ENCODE measurements at regions not wholly inside any gene's neighbourhood (a gene's known extent, or its start where the extent isn't known, plus 50 kb on each side); places are given as distances from the start of the nearest gene placed in this dataset.

DNA sequence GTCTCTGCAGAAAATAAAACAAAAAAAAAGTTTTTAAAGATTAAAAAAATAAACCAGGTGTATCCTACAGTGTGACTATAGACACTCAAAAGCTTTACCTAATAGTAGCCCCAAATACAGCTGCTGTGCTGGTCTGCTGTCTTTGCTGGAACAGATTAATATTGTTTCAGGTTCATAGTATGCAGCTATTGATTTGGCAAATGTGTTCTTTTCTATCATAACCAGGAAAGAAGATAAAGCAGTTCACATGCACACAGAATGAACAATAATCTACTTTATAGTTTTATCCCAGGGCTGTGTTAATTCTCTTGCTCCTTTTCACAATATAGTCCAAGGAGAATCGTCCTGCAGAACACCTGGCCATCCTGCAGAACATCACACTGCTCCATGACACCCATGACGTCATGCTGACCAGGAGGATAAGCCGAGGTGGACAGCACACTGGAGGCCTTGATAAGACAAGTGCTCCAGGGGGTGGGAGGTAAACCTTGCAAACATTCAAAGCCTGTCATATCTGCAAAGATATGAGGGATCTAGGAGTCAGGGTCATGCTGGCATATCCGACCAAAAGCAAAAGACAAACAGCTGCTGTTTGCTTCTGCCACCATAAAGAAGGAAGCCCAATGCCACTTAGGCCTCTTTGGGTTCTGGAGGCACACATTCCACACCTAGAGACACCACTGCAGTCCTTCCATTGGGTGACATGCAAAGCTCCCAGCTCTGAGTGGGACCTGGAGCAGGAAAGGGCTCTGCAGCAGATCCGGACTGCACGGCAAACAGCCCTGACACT is 86.1 kb upstream of the SLC2A1 start:
- H3K56ac ChIP-seq (ENCODE audit: low read length) = no peak overlapping the region
- no peak overlapping the region for H3K23ac ChIP-seq (ENCODE audit: low read length)
- H2BK15ac ChIP-seq (replicated peaks; ENCODE audit: low read depth) = no peak overlapping the region
- DNase-seq = no peak
- H3K79me1 ChIP-seq (ENCODE audit: low read length) = no peaks in the 10 kb centered on the region
- H2BK120ac ChIP-seq (ENCODE audit: low read depth, low read length) = no peak overlapping the region
- no peak overlapping the region for H3K18ac ChIP-seq (ENCODE audit: low read length)
- H3K4me1 ChIP-seq (ENCODE audit: control insufficient read depth, low read depth, low read length) = no peaks in the 10 kb centered on the region
- H3K79me2 ChIP-seq (ENCODE audit: control insufficient read depth, insufficient read depth, low read length) = no peaks in the 10 kb centered on the region
- no peak overlapping the region for H4K8ac ChIP-seq (ENCODE audit: low read depth, low read length)
- no peak overlapping the region for H2AK5ac ChIP-seq (ENCODE audit: low read length)
- no peak overlapping the region for H3K4me2 ChIP-seq (ENCODE audit: low read length)
- no peak overlapping the region for H3K4ac ChIP-seq (ENCODE audit: low read depth, low read length)
- no peak overlapping the region for H3K27ac ChIP-seq (ENCODE audit: low read depth, low read length)
- no peak overlapping the region for H2BK5ac ChIP-seq (ENCODE audit: low read length)
- no CpG with 5 or more reads among the region's 6 CpGs for WGBS (ENCODE audit: extremely low coverage, insufficient coverage, low lambda C conversion rate)
- no peak overlapping the region for H4K5ac ChIP-seq (ENCODE audit: low read length)
- no peaks in the 10 kb centered on the region for H3K27me3 ChIP-seq (ENCODE audit: insufficient read depth, low read length, poor library complexity)
- no peaks in the 10 kb centered on the region for H3K36me3 ChIP-seq (ENCODE audit: control insufficient read depth, insufficient read depth, low read length)
- no peak overlapping the region for H3K9ac ChIP-seq (ENCODE audit: low read length)
- no peak overlapping the region for H3K4me3 ChIP-seq (ENCODE audit: low read length)

DNA sequence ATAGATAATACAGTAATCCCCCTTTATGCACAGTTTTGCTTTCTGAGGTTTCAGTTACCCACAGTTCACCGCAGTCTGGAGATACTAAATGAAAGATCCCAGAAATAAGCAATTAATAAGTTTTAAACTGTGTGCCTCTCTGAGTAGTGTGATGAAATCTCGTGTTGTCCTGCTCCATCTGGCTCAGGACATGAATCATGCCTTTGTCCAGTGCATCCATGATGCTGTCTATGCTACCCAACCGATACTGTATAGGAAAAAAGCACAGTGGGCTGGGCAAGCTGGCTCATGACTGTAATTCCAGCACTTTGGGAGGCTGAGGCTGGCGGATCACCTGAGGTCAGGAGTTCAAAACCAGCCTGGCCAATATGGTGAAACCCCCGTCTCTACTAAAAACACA is 85.0 kb upstream of the SLC2A1 start:
- Histone ChIP-seq H4K5ac (ENCODE audit: low read length) (no peak overlapping the region), H3K36me3 (ENCODE audit: control insufficient read depth, insufficient read depth, low read length) (no peaks in the 10 kb centered on the region), H3K27me3 (ENCODE audit: insufficient read depth, low read length, poor library complexity) (no peaks in the 10 kb centered on the region), H3K4me1 (ENCODE audit: control insufficient read depth, low read depth, low read length) (peaks cover 2% of the 10 kb centered on the region), H3K4me2 (ENCODE audit: low read length) (no peak overlapping the region), H3K79me1 (ENCODE audit: low read length) (no peaks in the 10 kb centered on the region), H3K4me3 (ENCODE audit: low read length) (no peak overlapping the region), H2AK5ac (ENCODE audit: low read length) (no peak overlapping the region), H3K18ac (ENCODE audit: low read length) (no peak overlapping the region), H3K4ac (ENCODE audit: low read depth, low read length) (no peak overlapping the region), H3K9ac (ENCODE audit: low read length) (no peak overlapping the region), H2BK15ac (replicated peaks; ENCODE audit: low read depth) (no peak overlapping the region), H2BK5ac (ENCODE audit: low read length) (no peak overlapping the region), H3K56ac (ENCODE audit: low read length) (no peak overlapping the region), H2BK120ac (ENCODE audit: low read depth, low read length) (no peak overlapping the region), H3K23ac (ENCODE audit: low read length) (no peak overlapping the region), H4K8ac (ENCODE audit: low read depth, low read length) (no peak overlapping the region), H3K27ac (ENCODE audit: low read depth, low read length) (no peak overlapping the region), H3K79me2 (ENCODE audit: control insufficient read depth, insufficient read depth, low read length) (no peaks in the 10 kb centered on the region)
- no CpG with 5 or more reads among the region's 5 CpGs for WGBS (ENCODE audit: extremely low coverage, insufficient coverage, low lambda C conversion rate)
- DNase-seq = no peak

DNA sequence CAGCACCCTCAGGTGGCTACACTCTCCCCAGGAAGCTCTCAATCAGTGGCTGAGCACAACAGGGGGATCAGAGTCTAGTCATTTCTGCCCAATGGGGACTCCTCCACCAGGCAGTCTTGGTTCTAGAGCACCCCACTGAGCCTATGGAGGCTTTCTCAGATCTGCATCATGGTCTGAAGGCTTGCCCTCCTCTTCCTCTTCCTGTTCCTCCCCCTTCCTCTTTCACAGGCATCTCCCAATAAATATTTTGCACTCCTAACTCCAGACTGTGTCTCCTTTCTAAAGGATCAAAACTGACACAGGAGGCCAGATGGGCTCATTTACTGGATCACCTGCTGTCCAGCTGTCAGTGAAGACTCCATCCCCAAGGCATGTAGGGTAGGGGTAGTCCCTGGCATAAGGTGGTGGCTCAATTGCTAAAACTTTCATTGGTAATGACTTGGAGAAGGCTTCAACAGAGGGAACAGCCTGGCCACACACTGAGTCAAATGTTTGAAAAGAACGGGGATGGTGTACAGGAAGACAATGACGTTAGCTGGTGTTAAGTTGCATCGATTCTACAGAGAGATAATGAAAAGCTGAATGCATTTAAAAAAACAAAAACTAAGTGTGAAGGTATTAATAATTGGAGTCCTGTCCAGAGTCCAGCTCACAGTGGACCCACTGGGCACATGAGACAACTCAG is 84.2 kb upstream of the SLC2A1 start:
- no peak overlapping the region for H3K56ac ChIP-seq (ENCODE audit: low read length)
- no peak overlapping the region for H2BK15ac ChIP-seq (replicated peaks; ENCODE audit: low read depth)
- H3K23ac ChIP-seq (ENCODE audit: low read length) = no peak overlapping the region
- DNase-seq = no peak
- H3K27ac ChIP-seq (ENCODE audit: low read depth, low read length) = no peak overlapping the region
- H4K5ac ChIP-seq (ENCODE audit: low read length) = no peak overlapping the region
- no peaks in the 10 kb centered on the region for H3K79me1 ChIP-seq (ENCODE audit: low read length)
- H3K4me1 ChIP-seq (ENCODE audit: control insufficient read depth, low read depth, low read length) = peaks cover 2% of the 10 kb centered on the region
- H2BK5ac ChIP-seq (ENCODE audit: low read length) = no peak overlapping the region
- H3K4me2 ChIP-seq (ENCODE audit: low read length) = no peak overlapping the region
- WGBS (ENCODE audit: extremely low coverage, insufficient coverage, low lambda C conversion rate) = no CpG with 5 or more reads among the region's 3 CpGs
- no peak overlapping the region for H3K18ac ChIP-seq (ENCODE audit: low read length)
- H2AK5ac ChIP-seq (ENCODE audit: low read length) = no peak overlapping the region
- no peak overlapping the region for H3K4me3 ChIP-seq (ENCODE audit: low read length)
- no peaks in the 10 kb centered on the region for H3K27me3 ChIP-seq (ENCODE audit: insufficient read depth, low read length, poor library complexity)
- H3K79me2 ChIP-seq (ENCODE audit: control insufficient read depth, insufficient read depth, low read length) = no peaks in the 10 kb centered on the region
- no peaks in the 10 kb centered on the region for H3K36me3 ChIP-seq (ENCODE audit: control insufficient read depth, insufficient read depth, low read length)
- H3K9ac ChIP-seq (ENCODE audit: low read length) = no peak overlapping the region
- no peak overlapping the region for H2BK120ac ChIP-seq (ENCODE audit: low read depth, low read length)
- no peak overlapping the region for H3K4ac ChIP-seq (ENCODE audit: low read depth, low read length)
- no peak overlapping the region for H4K8ac ChIP-seq (ENCODE audit: low read depth, low read length)

DNA sequence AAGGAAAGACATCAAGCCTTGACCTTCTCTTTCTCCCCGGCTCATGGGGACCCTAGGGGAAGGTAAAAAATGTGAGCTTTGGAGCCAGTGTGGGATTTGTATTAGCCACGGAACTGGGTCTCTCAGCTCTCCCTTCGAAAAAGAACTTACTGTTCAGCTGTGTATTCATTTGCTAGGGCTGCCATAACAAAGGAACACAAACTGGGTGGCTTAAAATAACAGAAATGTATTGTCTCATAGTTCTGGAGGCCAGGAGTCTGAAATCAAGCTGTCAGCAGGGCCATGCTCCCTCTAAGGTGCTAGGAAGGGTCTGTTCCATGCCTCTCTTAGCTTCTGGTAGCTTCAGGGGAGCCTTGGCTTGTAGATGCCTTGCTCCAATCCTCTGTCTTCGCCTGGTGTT is 83.5 kb upstream of the SLC2A1 start:
- H3K4me3 ChIP-seq (ENCODE audit: low read length) = no peak overlapping the region
- H3K36me3 ChIP-seq (ENCODE audit: control insufficient read depth, insufficient read depth, low read length) = no peaks in the 10 kb centered on the region
- no peaks in the 10 kb centered on the region for H3K79me1 ChIP-seq (ENCODE audit: low read length)
- DNase-seq = no peak
- no peak overlapping the region for H3K56ac ChIP-seq (ENCODE audit: low read length)
- no peak overlapping the region for H3K9ac ChIP-seq (ENCODE audit: low read length)
- no peaks in the 10 kb centered on the region for H3K27me3 ChIP-seq (ENCODE audit: insufficient read depth, low read length, poor library complexity)
- no peak overlapping the region for H2BK5ac ChIP-seq (ENCODE audit: low read length)
- H4K5ac ChIP-seq (ENCODE audit: low read length) = no peak overlapping the region
- no peak overlapping the region for H4K8ac ChIP-seq (ENCODE audit: low read depth, low read length)
- no peak overlapping the region for H2AK5ac ChIP-seq (ENCODE audit: low read length)
- H3K4me2 ChIP-seq (ENCODE audit: low read length) = no peak overlapping the region
- no peak overlapping the region for H3K18ac ChIP-seq (ENCODE audit: low read length)
- no peak overlapping the region for H2BK120ac ChIP-seq (ENCODE audit: low read depth, low read length)
- no peaks in the 10 kb centered on the region for H3K79me2 ChIP-seq (ENCODE audit: control insufficient read depth, insufficient read depth, low read length)
- no CpG with 5 or more reads among the region's 4 CpGs for WGBS (ENCODE audit: extremely low coverage, insufficient coverage, low lambda C conversion rate)
- peaks cover 2% of the 10 kb centered on the region for H3K4me1 ChIP-seq (ENCODE audit: control insufficient read depth, low read depth, low read length)
- no peak overlapping the region for H3K4ac ChIP-seq (ENCODE audit: low read depth, low read length)
- H2BK15ac ChIP-seq (replicated peaks; ENCODE audit: low read depth) = no peak overlapping the region
- H3K27ac ChIP-seq (ENCODE audit: low read depth, low read length) = no peak overlapping the region
- no peak overlapping the region for H3K23ac ChIP-seq (ENCODE audit: low read length)

DNA sequence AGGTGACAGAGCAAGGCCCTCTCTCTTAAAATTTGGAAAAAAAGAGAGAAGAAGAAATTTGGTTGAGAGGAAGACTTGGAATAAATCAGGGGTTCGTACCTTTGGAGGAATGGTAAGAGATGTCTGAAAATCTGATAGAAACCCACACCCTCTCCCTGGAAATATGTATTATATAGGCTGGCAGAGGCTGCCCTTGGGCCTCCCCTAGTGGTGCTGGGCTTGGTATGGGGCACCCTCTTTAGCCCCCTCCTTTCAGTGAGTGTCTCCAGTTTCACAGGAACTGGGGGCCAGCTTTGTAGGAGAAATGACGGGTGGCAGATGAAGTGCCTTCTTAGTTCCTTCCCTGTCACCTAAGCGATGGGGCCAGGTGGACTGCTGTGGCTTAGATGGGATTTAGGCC is 82.9 kb upstream of the SLC2A1 start:
- no peak overlapping the region for H3K56ac ChIP-seq (ENCODE audit: low read length)
- WGBS (ENCODE audit: extremely low coverage, insufficient coverage, low lambda C conversion rate) = no CpG with 5 or more reads among the region's 3 CpGs

More for the DNA sequence above, 82.9 kb upstream of the SLC2A1 start:
- Histone ChIP-seq H3K4me2 (ENCODE audit: low read length) (no peak overlapping the region), H3K4me3 (ENCODE audit: low read length) (no peak overlapping the region), H3K79me2 (ENCODE audit: control insufficient read depth, insufficient read depth, low read length) (no peaks in the 10 kb centered on the region), H2AK5ac (ENCODE audit: low read length) (no peak overlapping the region), H3K18ac (ENCODE audit: low read length) (no peak overlapping the region), H4K5ac (ENCODE audit: low read length) (no peak overlapping the region), H3K4ac (ENCODE audit: low read depth, low read length) (no peak overlapping the region), H2BK120ac (ENCODE audit: low read depth, low read length) (no peak overlapping the region), H3K23ac (ENCODE audit: low read length) (no peak overlapping the region), H3K27ac (ENCODE audit: low read depth, low read length) (no peak overlapping the region), H3K9ac (ENCODE audit: low read length) (no peak overlapping the region), H2BK15ac (replicated peaks; ENCODE audit: low read depth) (no peak overlapping the region), H4K8ac (ENCODE audit: low read depth, low read length) (no peak overlapping the region), H3K4me1 (ENCODE audit: control insufficient read depth, low read depth, low read length) (peaks cover 2% of the 10 kb centered on the region), H2BK5ac (ENCODE audit: low read length) (no peak overlapping the region), H3K27me3 (ENCODE audit: insufficient read depth, low read length, poor library complexity) (no peaks in the 10 kb centered on the region), H3K36me3 (ENCODE audit: control insufficient read depth, insufficient read depth, low read length) (no peaks in the 10 kb centered on the region), H3K79me1 (ENCODE audit: low read length) (no peaks in the 10 kb centered on the region)
- DNase-seq = no peak
